IMR-90 (cell line): ENCODE measurements at regions not wholly inside any gene's neighbourhood (a gene's known extent, or its start where the extent isn't known, plus 50 kb on each side); places are given as distances from the start of the nearest gene placed in this dataset.
"Not testable (repeated sequence)": the region's sequence is repeated elsewhere in the genome, so short reads cannot be mapped to it uniquely, and the experiment has no call there.

Experiments
- ATAC-seq: fragments of 200-7000 bp; cut with Tn5 transposase; 2 replicates; pipeline ENCODE4 v1.9.1; 2020; ENCODE audit warnings: low read depth, mild to moderate bottlenecking, moderate library complexity
- BruUV-seq: library from RNA; stranded (reverse); fragments of 400-500 nt; replicated peaks from 2 replicates; lab custom pipeline; 2021; lab: Mats Ljungman, UMichigan
- CTCF ChIA-PET: fragments of 300-600 bp; formaldehyde crosslinking; extraction: SDS; loops from one replicate; lab custom pipeline; 2021; ENCODE audit warnings: antibody characterized with exemption; lab: Yijun Ruan, JAX
- POLR2A ChIA-PET: fragments of 300-600 bp; sonication (Branson Sonifier 250); formaldehyde crosslinking; loops from one replicate; lab custom pipeline; 2022; ENCODE audit warnings: antibody characterized with exemption; ENCODE audit not compliant: unreplicated experiment; lab: Charles Lee
- DNase-seq: peaks from one replicate; pipeline ENCODE4 v3.0.0; 2013
- H2AFZ ChIP-seq: replicated peaks from 2 replicates; pipeline ENCODE3; 2013; ENCODE audit warnings: low read length, mild to moderate bottlenecking; ENCODE audit not compliant: poor library complexity
- H2AK5ac ChIP-seq: 2 replicates; pipeline ENCODE4 v1.6.1; 2013; ENCODE audit warnings: low read depth, low read length, inconsistent platforms
- H2AK9ac ChIP-seq: replicated peaks from 2 replicates; pipeline ENCODE3; 2013; ENCODE audit warnings: mild to moderate bottlenecking, low read depth, low read length, moderate library complexity; ENCODE audit not compliant: poor library complexity
- H2BK120ac ChIP-seq: 2 replicates; pipeline ENCODE4 v1.6.1; 2013; ENCODE audit warnings: low read depth, low read length, inconsistent platforms
- H2BK15ac ChIP-seq: 3 replicates; pipeline ENCODE4 v1.6.1; 2013; ENCODE audit warnings: low read depth, low read length, inconsistent platforms
- H2BK20ac ChIP-seq: 2 replicates; pipeline ENCODE4 v1.6.1; 2013; ENCODE audit warnings: low read depth, mild to moderate bottlenecking, inconsistent platforms, low read length, moderate library complexity
- H2BK5ac ChIP-seq: 2 replicates; pipeline ENCODE4 v1.6.1; 2013; ENCODE audit warnings: mild to moderate bottlenecking, low read depth, low read length, inconsistent platforms; ENCODE audit not compliant: poor library complexity, severe bottlenecking
- H3K14ac ChIP-seq: replicated peaks from 2 replicates; pipeline ENCODE4 v1.6.1; 2013; ENCODE audit warnings: low read depth, low read length, inconsistent platforms
- H3K18ac ChIP-seq: 2 replicates; pipeline ENCODE4 v1.6.1; 2013; ENCODE audit warnings: low read depth, low read length, control low read depth
- H3K23ac ChIP-seq: 2 replicates; pipeline ENCODE4 v1.6.1; 2013; ENCODE audit warnings: low read depth, low read length, inconsistent platforms
- H3K27ac ChIP-seq: 2 replicates; pipeline ENCODE4 v1.5.1; 2013; ENCODE audit warnings: mild to moderate bottlenecking, control low read depth, low read length; ENCODE audit not compliant: insufficient read depth
- H3K27me3 ChIP-seq: 2 replicates; pipeline ENCODE4 v1.6.1; 2013; ENCODE audit warnings: low read length; ENCODE audit not compliant: control insufficient read depth, insufficient read depth
- H3K36me3 ChIP-seq: 2 replicates; pipeline ENCODE4 v1.6.1; 2013; ENCODE audit warnings: low read length, mixed read lengths; ENCODE audit not compliant: control insufficient read depth, insufficient read depth
- H3K4ac ChIP-seq: 2 replicates; pipeline ENCODE4 v1.6.1; 2013; ENCODE audit warnings: low read depth, low read length, inconsistent platforms
- H3K4me1 ChIP-seq: 2 replicates; pipeline ENCODE4 v1.6.1; 2013; ENCODE audit warnings: low read length, mixed read lengths; ENCODE audit not compliant: control insufficient read depth, insufficient read depth
- H3K4me2 ChIP-seq: 2 replicates; pipeline ENCODE4 v1.6.1; 2013; ENCODE audit warnings: low read depth, mild to moderate bottlenecking, control low read depth, low read length, moderate library complexity
- H3K4me3 ChIP-seq: 2 replicates; pipeline ENCODE4 v1.5.1; 2013; ENCODE audit warnings: low read depth, mild to moderate bottlenecking, control low read depth, low read length, moderate library complexity; ENCODE audit not compliant: insufficient read depth
- H3K56ac ChIP-seq: 2 replicates; pipeline ENCODE4 v1.6.1; 2013; ENCODE audit warnings: low read length, inconsistent platforms; ENCODE audit not compliant: insufficient read depth; ENCODE audit errors: extremely low read depth
- H3K79me1 ChIP-seq, 2 experiments: 2 replicates each; pipeline ENCODE4 v1.6.1; 2013; ENCODE audit warnings: low read length in 2 of 2, inconsistent platforms in 1 of 2, low read depth in 1 of 2
- H3K9ac ChIP-seq: 2 replicates; pipeline ENCODE4 v1.6.1; 2013; ENCODE audit warnings: low read depth, low read length, control low read depth
- H3K9me1 ChIP-seq: 2 replicates; pipeline ENCODE4 v1.6.1; 2013; ENCODE audit warnings: low read length, inconsistent platforms; ENCODE audit not compliant: insufficient read depth
- H3K9me3 ChIP-seq: 2 replicates; pipeline ENCODE4 v1.6.1; 2013; ENCODE audit warnings: low read length; ENCODE audit not compliant: control insufficient read depth, insufficient read depth
- H4K20me1 ChIP-seq: 2 replicates; pipeline ENCODE4 v1.6.1; 2013; ENCODE audit warnings: low read length, inconsistent platforms; ENCODE audit not compliant: insufficient read depth
- H4K5ac ChIP-seq: 2 replicates; pipeline ENCODE4 v1.6.1; 2013; ENCODE audit warnings: mild to moderate bottlenecking, low read depth, low read length, control low read depth
- H4K8ac ChIP-seq, 2 experiments: 2 replicates each; pipeline ENCODE4 v1.6.1; 2013; ENCODE audit warnings: low read depth in 2 of 2, low read length in 2 of 2, control low read depth in 1 of 2, inconsistent platforms in 1 of 2
- H4K91ac ChIP-seq: 2 replicates; pipeline ENCODE4 v1.6.1; 2013; ENCODE audit warnings: low read depth, low read length, inconsistent platforms; ENCODE audit not compliant: insufficient read depth
- WGBS, 2 experiments: methylation state at CpG; one replicate each; pipeline versions ENCODE4 v1.1.5 to v1.1.7; 2013; ENCODE audit warnings: missing lambda C conversion rate in 2 of 2; ENCODE audit not compliant: insufficient read length in 1 of 2; ENCODE audit errors: extremely low coverage in 2 of 2; 5-methylcytosine and 5-hydroxymethylcytosine counted together
- dilution Hi-C: fragments of 300-500 bp; cut with HindIII; formaldehyde crosslinking; loops from one replicate; pipeline ENCODE4 v1.14.3; 2018; ENCODE audit warnings: low sequenced_read_pairs; ENCODE audit not compliant: unreplicated experiment
- in situ Hi-C: fragments of 300-500 bp; cut with MboI; formaldehyde crosslinking; loops from 3 replicates; pipeline ENCODE4 v1.14.3; 2019; ENCODE audit warnings: low sequenced_read_pairs, inconsistent platforms, mixed read lengths
- intact Hi-C: fragments of 100-400 bp; cut with micrococcal nuclease; formaldehyde crosslinking; loops from 2 replicates; pipeline ENCODE4 v1.10.0; 2022

DNA sequence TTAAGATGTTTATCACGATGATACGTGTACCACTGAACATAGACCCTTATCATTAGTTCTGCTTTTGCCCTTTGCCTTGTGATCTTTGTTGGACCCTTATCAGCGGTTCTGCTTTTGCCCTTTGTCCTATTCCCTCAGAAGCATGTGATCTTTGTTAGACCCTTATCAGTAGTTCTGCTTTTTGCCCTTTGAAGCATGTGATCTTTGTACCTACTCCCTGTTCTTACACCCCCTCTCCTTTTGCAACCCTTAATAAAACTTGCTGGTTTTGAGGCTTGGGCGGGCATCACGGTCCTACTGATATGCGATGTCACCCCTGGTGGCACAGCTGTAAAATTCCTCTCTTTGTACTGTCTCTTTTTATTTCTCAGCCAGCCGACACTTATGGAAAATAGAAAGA is 117.0 kb downstream of the SDHAF3 start:
- CTCF ChIA-PET, H4K8ac ChIP-seq, H3K56ac ChIP-seq, H4K5ac ChIP-seq, H3K9me1 ChIP-seq, H2BK15ac ChIP-seq, H3K4ac ChIP-seq, H3K27me3 ChIP-seq, DNase-seq, H2AK5ac ChIP-seq, H3K79me1 ChIP-seq, H3K4me1 ChIP-seq, H2BK5ac ChIP-seq, H4K20me1 ChIP-seq, H3K27ac ChIP-seq, intact Hi-C loops, ATAC-seq, in situ Hi-C loops, BruUV-seq, H2BK120ac ChIP-seq, H2AFZ ChIP-seq, H2AK9ac ChIP-seq, POLR2A ChIA-PET, H3K4me3 ChIP-seq, H3K14ac ChIP-seq, H4K91ac ChIP-seq, H3K9ac ChIP-seq, H3K4me2 ChIP-seq, dilution Hi-C loops, H3K18ac ChIP-seq, H3K36me3 ChIP-seq, H2BK20ac ChIP-seq, H3K23ac ChIP-seq: not testable (repeated sequence)
- H3K9me3 ChIP-seq = peaks cover 19% of the 10 kb centered on the region
- WGBS, 2 experiments = 40% methylated on average over 2 of the region's 7 CpGs; no CpG with 5 or more reads in 1 of the 2 experiments
